K562 (cell line): ENCODE measurements at regions not wholly inside any gene's neighbourhood (a gene's known extent, or its start where the extent isn't known, plus 50 kb on each side); places are given as distances from the start of the nearest gene placed in this dataset.

Experiments
- ATAC-seq: fragments of 200-7000 bp; cut with Tn5 transposase; 3 replicates; pipeline ENCODE4 v1.9.1; 2020; ENCODE audit warnings: moderate library complexity
- BruUV-seq: library from RNA; stranded (reverse); fragments of 400-500 nt; replicated peaks from 2 replicates; lab custom pipeline; 2021; lab: Mats Ljungman, UMichigan
- CTCF ChIA-PET: fragments of 300-600 bp; formaldehyde crosslinking; extraction: SDS; loops from one replicate; lab custom pipeline; 2021; ENCODE audit warnings: low intra/inter-chr PET ratio; lab: Yijun Ruan, JAX
- POLR2A ChIA-PET: fragments of 300-600, 350-650 bp; sonication (Branson Sonifier 250); formaldehyde crosslinking; extraction: SDS; loops from one replicate; lab custom pipeline; 2021; ENCODE audit warnings: antibody characterized with exemption, inconsistent platforms; lab: Yijun Ruan, JAX
- DNase-seq, 4 experiments: peaks; one replicate each; pipeline versions ENCODE4 v3.0.0 to v3.0.0-alpha.2; 2011 to 2018; ENCODE audit warnings: low spot score in 3 of 4, mixed read lengths in 3 of 4; ENCODE audit errors: extremely low read depth in 1 of 4
- FAIRE-seq: peaks from 2 replicates; lab custom pipeline; 2011; peaks lifted over from hg19 to GRCh38; lab: Jason Lieb, UNC
- H2AFZ ChIP-seq: 2 replicates; pipeline ENCODE4 v1.6.0; 2011; ENCODE audit warnings: low read depth, low read length, control low read depth, inconsistent platforms
- H3K27ac ChIP-seq: fragments of 200-600 bp; 3 replicates; pipeline ENCODE4 v1.8.0; 2011; ENCODE audit warnings: low read depth, mild to moderate bottlenecking, control low read depth, inconsistent platforms, low read length, moderate library complexity, mixed read lengths; ENCODE audit errors: extremely low read depth
- H3K27me3 ChIP-seq, 2 experiments: fragments of 300-600 bp in 1 of 2; 2 replicates in 1 of 2; 3 replicates in 1 of 2; pipeline versions ENCODE4 v1.6.0 to v1.8.0; 2011; ENCODE audit warnings: inconsistent platforms in 2 of 2, low read length in 2 of 2, mild to moderate bottlenecking in 1 of 2, mixed read lengths in 1 of 2, moderate library complexity in 1 of 2; ENCODE audit not compliant: control insufficient read depth in 2 of 2, insufficient read depth in 2 of 2
- H3K36me3 ChIP-seq: fragments of 300-600 bp; 3 replicates; pipeline ENCODE4 v1.8.0; 2011; ENCODE audit warnings: mild to moderate bottlenecking, low read length, inconsistent platforms; ENCODE audit not compliant: control insufficient read depth, insufficient read depth
- H3K4me1 ChIP-seq, 2 experiments: fragments of 200-600 bp in 1 of 2; replicated peaks in 1 of 2; 2 replicates in 1 of 2; 3 replicates in 1 of 2; pipeline versions ENCODE4 v1.5.1 to v1.8.0; 2011; ENCODE audit warnings: inconsistent platforms in 2 of 2, low read length in 2 of 2, mild to moderate bottlenecking in 1 of 2, mixed read lengths in 1 of 2, moderate library complexity in 1 of 2; ENCODE audit not compliant: control insufficient read depth in 2 of 2, insufficient read depth in 2 of 2
- H3K4me2 ChIP-seq: 2 replicates; pipeline ENCODE4 v1.6.1; 2011; ENCODE audit warnings: low read length, control low read depth, inconsistent platforms, mixed read lengths; ENCODE audit not compliant: insufficient read depth
- H3K4me3 ChIP-seq: fragments of 200-600 bp; sonication (generic), shearing (Covaris generic); 2 replicates; pipeline ENCODE4 v1.5.1; 2016; ENCODE audit warnings: control low read depth, inconsistent platforms
- H3K79me2 ChIP-seq: fragments of 200-600 bp; 3 replicates; pipeline ENCODE4 v1.8.0; 2011; ENCODE audit warnings: low read length, inconsistent platforms; ENCODE audit not compliant: control insufficient read depth, insufficient read depth
- H3K9ac ChIP-seq, 2 experiments: 2 replicates each; pipeline versions ENCODE4 v1.6.0 to v1.6.1; 2011; ENCODE audit warnings: low read depth in 2 of 2, low read length in 2 of 2, control low read depth in 1 of 2, inconsistent platforms in 1 of 2, mild to moderate bottlenecking in 1 of 2, mixed read lengths in 1 of 2; ENCODE audit not compliant: insufficient read depth in 1 of 2
- H3K9me1 ChIP-seq: one replicate; pipeline ENCODE4 v1.6.0; 2011; ENCODE audit warnings: inconsistent platforms, mild to moderate bottlenecking, low read length, moderate library complexity; ENCODE audit not compliant: control insufficient read depth, insufficient read depth
- H3K9me3 ChIP-seq: replicated peaks from 2 replicates; pipeline ENCODE4 v1.5.1; 2011; ENCODE audit warnings: low read depth, low read length, inconsistent platforms; ENCODE audit not compliant: control insufficient read depth, insufficient read depth
- H4K20me1 ChIP-seq: replicated peaks from 2 replicates; pipeline ENCODE4 v1.6.1; 2011; ENCODE audit warnings: low read length, inconsistent platforms, mixed read lengths; ENCODE audit not compliant: control insufficient read depth, insufficient read depth
- CBX3 ChIP-seq, 2 experiments: IDR thresholded peaks; 1 replicate in 1 of 2; 2 replicates in 1 of 2; pipeline ENCODE4 v1.6.1; 2012; ENCODE audit warnings: inconsistent platforms in 2 of 2, low read length in 2 of 2, borderline replicate concordance in 1 of 2, control low read depth in 1 of 2
- CCNT2 ChIP-seq: IDR thresholded peaks from 2 replicates; pipeline ENCODE4 v1.6.1; 2011; ENCODE audit warnings: borderline replicate concordance, low read depth, mild to moderate bottlenecking, moderate library complexity, mixed read lengths, low read length; ENCODE audit not compliant: insufficient read length; ENCODE audit errors: extremely low read depth
- ESRRB ChIP-seq: fragments of 250-450 bp; sonication (Bioruptor Pico); IDR thresholded peaks from 2 replicates; pipeline ENCODE4 v1.5.0; 2020; ENCODE audit warnings: mild to moderate bottlenecking, moderate library complexity, borderline replicate concordance
- KLF13 ChIP-seq: fragments of 450-650 bp; IDR thresholded peaks from 2 replicates; pipeline ENCODE4 v1.6.1; 2016; ENCODE audit warnings: missing genetic modification characterization, low read depth, mild to moderate bottlenecking, missing compliant biosample characterization, moderate library complexity, borderline replicate concordance
- SMARCB1 ChIP-seq: IDR thresholded peaks from 2 replicates; pipeline ENCODE4 v1.6.1; 2011; ENCODE audit warnings: improper control_type of control experiment, low read depth; ENCODE audit not compliant: insufficient read length
- in situ Hi-C: fragments of 300-500 bp; cut with MboI; formaldehyde crosslinking; loops from 4 replicates; pipeline ENCODE4 v1.15.0; 2018; ENCODE audit warnings: inconsistent platforms, mixed read lengths
- intact Hi-C: fragments of 100-400 bp; cut with micrococcal nuclease; formaldehyde crosslinking; loops from 2 replicates; pipeline ENCODE4 v1.14.2; 2022
- TF ChIP-seq, protein P1 (sequence below), 3 experiments: IDR thresholded peaks in 2 of 3; conservative IDR thresholded peaks in 1 of 3; 2 replicates each; pipeline ENCODE4 v1.5.1; 2011 to 2012; ENCODE audit warnings: low read length in 3 of 3, mild to moderate bottlenecking in 3 of 3, control low read depth in 2 of 3, improper control_type of control experiment in 1 of 3, inconsistent platforms in 1 of 3, low read depth in 1 of 3, mixed read lengths in 1 of 3, moderate library complexity in 1 of 3; ENCODE audit not compliant: insufficient read depth in 2 of 3

DNA sequence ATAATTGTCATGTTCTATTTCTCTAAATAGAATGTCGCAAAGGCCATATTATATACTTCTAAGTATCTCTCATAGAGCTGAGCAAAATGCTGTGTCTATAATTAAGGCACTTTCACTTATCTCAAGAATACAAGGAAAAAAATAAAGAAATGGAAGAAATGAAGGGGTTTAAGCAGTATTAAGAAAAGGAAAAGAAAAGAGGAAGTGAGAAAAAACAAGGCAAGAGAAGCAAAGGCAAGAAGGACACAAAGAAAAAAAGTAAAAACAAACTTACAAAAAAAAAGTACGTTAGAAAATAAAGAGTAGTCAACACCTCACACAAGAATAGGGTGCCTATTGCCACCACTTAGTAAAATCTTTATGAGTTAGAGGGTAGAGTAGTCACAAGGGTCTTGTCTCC lies 506.2 kb downstream of the GABRG2 start (continued):
- no peak for TF ChIP-seq ESRRB (CRISPR knock-in tag)
- TF ChIP-seq SMARCB1 = no peak
- TF ChIP-seq CCNT2 = no peak
- TF ChIP-seq, protein P1, sequence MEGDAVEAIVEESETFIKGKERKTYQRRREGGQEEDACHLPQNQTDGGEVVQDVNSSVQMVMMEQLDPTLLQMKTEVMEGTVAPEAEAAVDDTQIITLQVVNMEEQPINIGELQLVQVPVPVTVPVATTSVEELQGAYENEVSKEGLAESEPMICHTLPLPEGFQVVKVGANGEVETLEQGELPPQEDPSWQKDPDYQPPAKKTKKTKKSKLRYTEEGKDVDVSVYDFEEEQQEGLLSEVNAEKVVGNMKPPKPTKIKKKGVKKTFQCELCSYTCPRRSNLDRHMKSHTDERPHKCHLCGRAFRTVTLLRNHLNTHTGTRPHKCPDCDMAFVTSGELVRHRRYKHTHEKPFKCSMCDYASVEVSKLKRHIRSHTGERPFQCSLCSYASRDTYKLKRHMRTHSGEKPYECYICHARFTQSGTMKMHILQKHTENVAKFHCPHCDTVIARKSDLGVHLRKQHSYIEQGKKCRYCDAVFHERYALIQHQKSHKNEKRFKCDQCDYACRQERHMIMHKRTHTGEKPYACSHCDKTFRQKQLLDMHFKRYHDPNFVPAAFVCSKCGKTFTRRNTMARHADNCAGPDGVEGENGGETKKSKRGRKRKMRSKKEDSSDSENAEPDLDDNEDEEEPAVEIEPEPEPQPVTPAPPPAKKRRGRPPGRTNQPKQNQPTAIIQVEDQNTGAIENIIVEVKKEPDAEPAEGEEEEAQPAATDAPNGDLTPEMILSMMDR (IDR thresholded peaks at IDR 0.05 in 2 of 3, conservative IDR thresholded peaks at IDR 0.05 in 1 of 3; ENCODE audit: insufficient read depth in 2 of 3, low read depth in 1 of 3, low read length in 3 of 3) = no peak

DNA sequence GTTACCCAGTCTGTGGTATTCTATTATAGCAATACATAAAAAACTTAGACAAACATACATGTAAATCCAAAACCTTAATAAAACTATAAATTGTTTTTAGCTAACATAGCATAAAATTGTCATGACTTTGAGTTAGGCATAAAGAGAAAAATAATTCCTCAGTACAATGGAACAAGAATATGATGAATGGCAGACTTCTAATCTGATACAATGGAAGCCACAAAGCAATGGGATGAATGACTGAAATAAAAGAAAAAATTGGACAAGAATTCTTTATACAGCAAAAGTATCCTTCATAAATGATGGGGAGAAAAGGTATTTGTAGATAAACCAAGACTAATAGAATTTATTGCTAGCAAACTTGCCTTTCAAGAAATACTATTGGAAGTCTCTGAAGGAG lies 524.2 kb downstream of the GABRG2 start:
- DNase-seq = no peak
- no peaks in the 10 kb centered on the region for H3K79me2 ChIP-seq
- in situ Hi-C loops = no loop called here
- CTCF ChIA-PET = no interaction called here
- no peak overlapping the region for H3K4me2 ChIP-seq
- H3K9me1 ChIP-seq = no peaks in the 10 kb centered on the region
- no peaks in the 10 kb centered on the region for H3K4me1 ChIP-seq
- H3K27me3 ChIP-seq = no peaks in the 10 kb centered on the region
- H3K9me3 ChIP-seq = peaks cover 2% of the 10 kb centered on the region; the same call in 1 of the 2 replicates
- POLR2A ChIA-PET = no interaction called here
- no peaks in the 10 kb centered on the region for H4K20me1 ChIP-seq
- H2AFZ ChIP-seq = no peak overlapping the region
- BruUV-seq = no TSS peak
- TF ChIP-seq KLF13 (tag) (no peak), CBX3 (IDR thresholded peaks at IDR 0.05; ENCODE audit: borderline replicate concordance in 1 of 2, low read length in 2 of 2) (0 out of 3 replicates have a peak, but pooled peaks of 1 of the 2 experiments have one; percentile 21)
- TF ChIP-seq, all 486 proteins: peak for 1
- H3K27ac ChIP-seq = no peak overlapping the region
- no peaks in the 10 kb centered on the region for H3K36me3 ChIP-seq
- FAIRE-seq (no peak), ATAC-seq (no peak)
- no peak overlapping the region for H3K9ac ChIP-seq
- H3K4me3 ChIP-seq = no peak overlapping the region
- intact Hi-C loops = no loop called here
